Sigmoid colon (tissue), 4 donors: ENCODE measurements at regions not wholly inside any gene's neighbourhood (a gene's known extent, or its start where the extent isn't known, plus 50 kb on each side); places are given as distances from the start of the nearest gene placed in this dataset.

Source experiments
- EP300 ChIP-seq, 4 donors: sonication (generic); formaldehyde crosslinking; IDR thresholded peaks; one replicate each; pipeline ENCODE4 v1.6.1; 2017; ENCODE audit warnings: antibody characterized with exemption in 4 of 4
- POLR2A ChIP-seq, 2 donors: fragments of 450-650 bp; IDR thresholded peaks; one replicate each; pipeline ENCODE4 v1.6.1; 2016; ENCODE audit warnings: antibody characterized with exemption in 2 of 2, mild to moderate bottlenecking in 2 of 2, moderate library complexity in 2 of 2
- POLR2AphosphoS5 ChIP-seq, 4 donors: sonication (generic); formaldehyde crosslinking; IDR thresholded peaks; one replicate each; pipeline ENCODE4 v1.6.1; 2017; ENCODE audit warnings: antibody characterized with exemption in 4 of 4
- TF ChIP-seq, protein P1 (sequence below), 4 experiments: fragments of 450-650 bp in 3 of 4; fragments of 200-600 bp in 1 of 4; IDR thresholded peaks; one replicate each; pipeline ENCODE4 v1.5.1; 2016 to 2019; ENCODE audit warnings: antibody characterized with exemption in 4 of 4, mild to moderate bottlenecking in 3 of 4, moderate library complexity in 2 of 4

DNA sequence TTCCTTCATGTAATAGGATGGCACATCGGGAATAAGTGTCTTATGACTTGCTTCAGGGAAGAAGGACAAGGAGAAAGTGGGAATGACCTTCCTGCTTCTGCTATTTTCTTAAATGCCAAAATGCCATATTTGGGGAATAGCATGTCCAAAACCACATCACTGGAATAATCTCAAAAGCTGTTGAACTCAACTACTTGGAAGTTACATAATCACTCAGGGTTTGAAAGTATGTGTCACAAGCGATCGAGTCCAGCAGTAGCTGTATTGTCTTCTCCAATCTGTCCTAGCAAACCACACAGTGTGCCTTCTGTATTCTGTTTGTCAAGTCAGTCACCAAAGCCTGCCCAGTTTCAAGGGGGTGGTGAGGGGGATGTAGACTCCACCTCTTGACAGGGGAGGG lies 58.3 kb upstream of the GADL1 start:
- TF ChIP-seq, protein P1, sequence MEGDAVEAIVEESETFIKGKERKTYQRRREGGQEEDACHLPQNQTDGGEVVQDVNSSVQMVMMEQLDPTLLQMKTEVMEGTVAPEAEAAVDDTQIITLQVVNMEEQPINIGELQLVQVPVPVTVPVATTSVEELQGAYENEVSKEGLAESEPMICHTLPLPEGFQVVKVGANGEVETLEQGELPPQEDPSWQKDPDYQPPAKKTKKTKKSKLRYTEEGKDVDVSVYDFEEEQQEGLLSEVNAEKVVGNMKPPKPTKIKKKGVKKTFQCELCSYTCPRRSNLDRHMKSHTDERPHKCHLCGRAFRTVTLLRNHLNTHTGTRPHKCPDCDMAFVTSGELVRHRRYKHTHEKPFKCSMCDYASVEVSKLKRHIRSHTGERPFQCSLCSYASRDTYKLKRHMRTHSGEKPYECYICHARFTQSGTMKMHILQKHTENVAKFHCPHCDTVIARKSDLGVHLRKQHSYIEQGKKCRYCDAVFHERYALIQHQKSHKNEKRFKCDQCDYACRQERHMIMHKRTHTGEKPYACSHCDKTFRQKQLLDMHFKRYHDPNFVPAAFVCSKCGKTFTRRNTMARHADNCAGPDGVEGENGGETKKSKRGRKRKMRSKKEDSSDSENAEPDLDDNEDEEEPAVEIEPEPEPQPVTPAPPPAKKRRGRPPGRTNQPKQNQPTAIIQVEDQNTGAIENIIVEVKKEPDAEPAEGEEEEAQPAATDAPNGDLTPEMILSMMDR (IDR thresholded peaks at IDR 0.05) = no peak
- TF ChIP-seq POLR2A (IDR thresholded peaks at IDR 0.05) = no peak
- TF ChIP-seq POLR2AphosphoS5 (IDR thresholded peaks at IDR 0.05) = no peak
- TF ChIP-seq EP300 (IDR thresholded peaks at IDR 0.05) = no peak
